Activated CD4-positive, CD25-positive, alpha-beta regulatory T cell treated with anti-CD3 and anti-CD28 coated beads, Interleukin-2, amount 50 U/mL, for 16 hours (primary cell): ENCODE measurements at regions not wholly inside any gene's neighbourhood (a gene's known extent, or its start where the extent isn't known, plus 50 kb on each side); places are given as distances from the start of the nearest gene placed in this dataset.

ENCODE experiments used
- DNase-seq: peaks from one replicate; pipeline ENCODE4 v3.0.0-alpha.2; 2020; ENCODE audit warnings: low read depth, low spot score

DNA sequence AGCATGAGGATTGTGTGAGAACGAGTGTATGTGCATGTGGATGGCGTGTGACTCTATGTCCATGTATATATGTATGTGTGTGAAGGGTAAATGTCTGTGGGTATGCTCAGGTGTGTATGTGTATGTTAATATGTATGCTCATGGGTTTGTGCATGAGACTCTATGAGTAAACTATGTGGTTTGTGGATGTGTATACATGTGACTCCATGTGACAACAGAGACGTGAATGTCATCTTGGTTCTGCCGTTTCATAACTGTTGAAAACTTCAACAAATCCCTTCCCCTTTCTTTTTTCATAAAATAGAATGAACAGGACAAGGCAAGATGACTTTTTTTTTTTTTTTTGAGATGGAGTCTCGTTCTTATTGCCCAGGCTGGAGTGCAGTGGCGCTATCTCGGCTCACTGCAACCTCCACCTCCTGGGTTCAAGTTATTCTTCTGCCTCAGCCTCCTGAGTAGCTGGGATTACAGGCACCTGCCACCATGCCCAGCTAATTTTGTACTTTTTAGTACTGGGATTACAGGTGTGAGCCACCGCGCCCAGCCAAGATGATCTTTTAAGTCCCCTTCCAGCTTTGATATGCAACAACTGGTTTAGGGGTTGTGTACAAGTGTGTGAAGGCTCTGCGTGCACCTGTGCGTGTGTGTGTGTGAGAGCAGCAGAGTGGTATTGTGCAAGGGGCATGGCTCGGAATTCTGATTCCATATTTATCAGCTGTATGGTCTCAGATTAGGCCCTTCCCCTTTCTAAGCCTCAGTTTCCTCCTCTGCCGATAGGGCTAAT lies 106.3 kb downstream of the EBNA1BP2 start:
- DNase-seq: no peak

DNA sequence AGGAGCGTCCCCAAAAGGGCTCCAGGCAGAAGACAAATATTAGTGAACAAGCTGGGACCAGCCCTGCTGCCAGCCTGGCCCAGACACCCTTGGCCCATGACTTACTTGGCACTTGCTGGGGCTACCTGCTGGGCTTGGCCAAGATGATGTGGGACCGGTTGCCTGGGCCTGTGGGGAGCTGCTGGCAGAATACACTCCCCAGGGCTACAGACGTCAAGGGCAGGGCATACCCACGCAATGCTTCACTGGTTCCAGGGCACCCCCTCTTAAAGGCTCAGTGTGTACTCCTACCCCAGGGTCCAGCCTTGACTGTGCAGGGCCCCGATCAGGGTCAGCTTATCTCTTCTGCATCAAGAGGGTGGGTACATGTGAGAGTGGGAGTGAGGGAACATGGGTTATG lies 106.5 kb upstream of the SLC2A1 start:
- no peak for DNase-seq

DNA sequence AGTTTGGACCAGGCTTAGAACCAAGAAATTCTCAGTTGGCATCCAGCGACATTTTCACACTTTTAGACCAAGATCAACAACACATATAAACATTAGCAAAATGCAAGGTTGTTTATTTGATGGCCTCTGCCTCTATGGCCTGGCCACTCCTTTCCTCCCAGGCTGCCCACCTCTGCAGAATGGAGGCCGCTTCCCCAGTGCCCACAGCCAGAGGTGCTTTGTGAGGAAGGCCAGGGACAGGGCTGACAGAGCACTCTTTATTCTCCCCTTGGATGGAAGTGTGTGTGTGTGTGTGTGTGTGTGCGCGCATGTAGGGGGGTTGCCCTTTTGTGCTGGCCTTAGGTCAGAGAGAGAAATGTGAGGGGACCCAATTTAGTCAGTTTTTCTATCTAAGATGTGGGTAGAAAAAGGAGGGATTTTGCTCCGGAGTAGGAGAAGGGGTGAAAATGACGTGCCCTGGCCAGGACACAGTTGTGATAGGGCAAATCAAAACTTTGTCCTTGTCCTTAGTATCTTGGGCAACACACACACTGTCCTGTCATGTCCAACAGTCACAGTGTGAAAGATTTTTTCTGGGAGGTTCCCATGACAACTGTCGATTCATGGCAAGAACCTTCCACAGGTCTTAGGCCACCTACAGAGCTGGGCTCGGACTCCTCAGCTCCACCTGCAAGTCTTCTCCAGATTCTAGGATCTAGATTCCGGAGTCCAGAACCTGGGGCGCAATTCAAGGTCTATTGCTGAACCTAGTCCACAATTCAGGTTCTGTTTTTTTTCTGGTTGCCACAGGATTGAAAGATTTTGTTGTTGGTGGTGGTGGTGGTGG lies 104.9 kb upstream of the SLC2A1 start:
- no peak for DNase-seq

DNA sequence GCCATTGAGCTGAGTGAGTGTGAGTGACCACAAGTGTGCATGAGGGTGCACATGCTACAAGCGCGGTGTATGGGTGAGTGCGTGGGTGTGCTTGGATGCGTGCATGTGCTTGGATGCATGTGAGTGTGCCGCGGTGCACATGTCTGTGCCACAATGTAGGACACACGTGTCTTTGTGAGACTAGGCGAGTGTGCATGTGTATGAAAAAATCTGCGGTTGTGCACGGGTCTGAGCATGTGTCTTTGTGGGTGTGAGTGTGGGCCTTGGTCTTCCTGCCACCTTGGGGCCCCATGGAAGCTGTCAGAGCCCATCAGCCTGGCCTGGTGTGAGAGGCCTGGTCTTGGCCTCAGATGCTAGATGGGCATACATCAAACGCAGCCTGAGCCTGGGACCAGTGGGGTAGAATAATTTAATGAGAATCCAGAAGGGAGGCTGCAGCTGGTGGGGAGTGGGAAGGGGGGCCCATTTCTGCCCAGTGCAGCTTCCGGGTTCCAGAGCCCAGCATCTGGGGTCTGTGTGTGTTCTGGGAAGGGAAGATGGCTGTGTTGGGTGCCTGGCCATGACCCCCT lies 103.9 kb upstream of the SLC2A1 start:
- no peak for DNase-seq

DNA sequence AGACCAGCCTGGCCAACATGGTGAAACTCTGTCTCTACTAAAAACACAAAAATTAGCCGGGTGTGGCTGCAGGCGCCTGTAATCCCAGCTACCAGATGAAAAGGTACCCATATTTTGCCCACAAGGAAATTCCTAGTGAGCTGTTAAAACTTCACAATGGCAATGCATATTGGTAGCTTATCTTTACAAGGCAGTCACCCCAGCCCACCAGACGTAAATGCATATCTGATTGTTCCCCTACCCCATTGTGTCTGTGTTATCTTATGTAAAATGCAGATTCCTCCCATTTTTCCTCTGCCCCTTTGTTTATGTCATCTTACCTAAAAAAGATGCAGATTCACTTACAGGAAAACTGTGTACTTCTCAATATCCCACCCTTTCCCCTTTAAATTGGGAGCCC lies 103.1 kb upstream of the SLC2A1 start:
- no peak for DNase-seq

DNA sequence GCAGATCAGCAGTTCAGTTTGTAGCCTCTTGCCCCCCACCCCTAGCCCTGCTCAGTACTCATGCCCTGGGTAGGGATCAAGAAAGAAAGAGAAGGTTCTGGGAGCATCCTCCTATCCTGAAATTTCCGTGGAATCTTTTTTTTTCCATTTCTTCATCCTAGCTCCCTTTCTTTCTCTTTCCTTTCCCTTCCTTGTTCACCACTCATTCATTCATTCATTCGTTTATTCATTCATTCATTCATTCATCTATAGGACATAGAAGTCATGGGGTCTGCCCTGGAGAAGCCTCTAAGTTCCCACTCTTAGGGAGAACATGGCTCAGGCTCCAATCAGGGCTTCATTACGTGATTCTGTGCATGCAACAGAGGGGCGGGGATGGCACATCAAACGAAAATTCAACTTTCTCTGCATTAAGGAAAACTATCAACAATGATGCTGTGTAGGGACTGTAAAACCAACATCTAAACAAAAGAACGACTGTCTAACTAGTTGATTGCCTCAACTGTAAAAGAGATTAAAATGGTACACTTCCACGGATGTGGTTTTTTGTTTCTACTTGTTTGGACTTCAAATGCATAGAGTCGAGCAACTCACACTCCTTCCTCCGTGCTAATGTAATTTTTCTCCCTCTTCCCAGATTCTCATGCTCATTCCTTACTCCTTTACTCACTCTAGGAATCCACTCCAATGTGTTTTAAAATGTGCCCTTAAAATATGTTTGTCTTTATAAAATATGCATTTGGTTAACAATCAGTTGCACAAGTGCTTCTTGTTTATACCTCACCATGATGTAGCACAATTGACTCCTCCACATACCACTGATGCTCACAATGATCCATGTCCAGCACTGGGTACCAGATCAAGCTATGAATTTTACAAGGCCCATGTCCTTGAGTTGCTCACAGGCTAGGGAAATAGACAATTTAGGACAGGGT lies 101.2 kb upstream of the SLC2A1 start:
- DNase-seq: no peak

DNA sequence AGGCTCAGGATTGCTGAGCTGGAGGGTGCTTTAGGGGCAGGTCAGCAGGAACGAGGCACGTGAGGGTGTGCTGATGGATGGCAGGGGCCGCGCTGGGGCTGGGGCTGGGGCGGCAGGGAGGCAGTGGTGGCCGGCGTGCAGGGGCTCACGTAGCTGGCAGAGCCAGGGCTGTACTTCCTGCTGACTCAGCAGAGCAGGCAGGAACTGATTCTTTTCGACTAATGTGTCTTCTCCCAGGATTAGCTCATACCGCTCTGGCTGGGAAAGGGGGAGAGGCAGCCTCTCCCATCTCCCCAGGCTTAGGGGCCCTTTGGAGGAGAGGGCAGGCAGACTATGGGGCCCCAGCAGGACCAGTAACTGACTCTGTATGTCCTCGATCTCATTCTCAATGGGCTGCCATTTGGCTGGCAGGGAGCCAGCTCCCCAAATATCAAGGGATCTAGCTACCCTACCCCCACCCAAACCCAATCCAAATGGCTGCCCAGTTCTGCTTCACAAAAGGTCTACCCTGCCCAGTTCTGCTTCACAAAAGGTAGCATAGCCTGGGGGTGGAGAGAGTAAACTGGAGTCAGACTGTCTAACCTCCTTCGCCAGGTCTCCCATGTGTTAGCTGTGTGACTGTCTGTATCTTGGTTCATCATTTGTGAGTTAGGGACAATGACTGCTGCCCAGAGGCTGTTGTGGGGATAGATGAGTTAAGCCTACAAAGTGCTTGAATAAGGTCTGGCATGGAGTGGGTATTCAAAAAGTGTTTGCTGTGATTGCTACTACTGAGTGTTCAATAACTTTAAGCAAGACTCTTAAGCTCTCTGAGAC lies 100.1 kb upstream of the SLC2A1 start:
- DNase-seq: no peak

DNA sequence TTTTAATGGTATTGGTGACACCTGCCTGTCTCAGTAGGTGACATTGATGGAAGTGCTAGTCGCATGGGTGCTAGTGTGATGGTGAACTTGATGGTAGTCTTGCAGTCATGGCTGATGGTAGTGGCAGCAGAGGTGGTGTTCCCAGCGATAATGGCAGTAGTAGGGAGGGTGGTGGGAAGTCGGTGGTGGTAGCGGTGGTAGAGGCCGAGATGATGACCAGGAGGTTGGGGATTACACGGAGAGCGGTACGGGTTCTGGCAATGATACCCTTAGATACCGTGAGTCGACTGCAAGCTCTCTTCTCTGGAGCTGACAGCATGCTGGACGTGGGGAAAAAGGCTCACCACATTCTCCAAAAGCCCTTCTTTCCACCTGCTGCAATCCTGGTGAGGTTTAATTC lies 99.4 kb upstream of the SLC2A1 start:
- DNase-seq: no peak

DNA sequence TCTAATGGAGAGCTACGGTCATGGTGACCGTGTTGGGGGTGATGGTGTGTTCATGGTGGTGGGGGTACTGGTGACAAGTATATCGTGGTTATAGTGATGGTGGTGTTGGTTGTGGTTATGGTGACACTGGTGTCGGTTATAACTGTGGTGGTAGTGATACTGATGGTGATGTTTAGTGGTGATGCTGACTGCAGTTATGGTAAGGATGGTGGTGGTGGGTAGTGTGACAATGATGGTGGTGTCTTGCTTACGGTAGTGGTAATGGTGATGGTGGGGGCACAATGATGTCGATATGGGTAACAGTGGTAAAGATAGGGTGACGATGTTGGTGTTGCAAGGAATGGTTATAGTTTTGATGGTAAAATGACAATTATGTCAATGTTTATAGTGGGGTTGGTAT lies 98.9 kb upstream of the SLC2A1 start:
- no peak for DNase-seq

DNA sequence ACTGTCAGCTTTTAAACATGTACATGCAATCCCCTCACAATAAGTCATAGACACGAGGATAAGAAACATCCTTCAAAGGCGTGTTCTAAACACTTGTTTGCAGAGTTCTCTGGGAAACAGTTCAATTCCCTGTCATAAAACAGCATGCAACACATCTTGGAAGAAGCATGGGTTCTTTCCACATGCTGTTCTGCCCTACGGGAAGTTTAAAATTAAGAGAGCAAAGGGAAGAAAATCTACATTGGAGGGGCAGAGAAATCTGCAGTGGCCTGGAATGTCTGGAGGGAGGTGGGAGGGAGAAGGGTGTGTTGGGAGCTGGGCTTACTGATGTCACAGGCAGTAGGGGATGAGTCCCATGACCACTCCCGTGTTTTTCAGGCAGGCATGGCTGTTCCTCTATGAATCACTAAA lies 98.3 kb upstream of the SLC2A1 start:
- no peak for DNase-seq

DNA sequence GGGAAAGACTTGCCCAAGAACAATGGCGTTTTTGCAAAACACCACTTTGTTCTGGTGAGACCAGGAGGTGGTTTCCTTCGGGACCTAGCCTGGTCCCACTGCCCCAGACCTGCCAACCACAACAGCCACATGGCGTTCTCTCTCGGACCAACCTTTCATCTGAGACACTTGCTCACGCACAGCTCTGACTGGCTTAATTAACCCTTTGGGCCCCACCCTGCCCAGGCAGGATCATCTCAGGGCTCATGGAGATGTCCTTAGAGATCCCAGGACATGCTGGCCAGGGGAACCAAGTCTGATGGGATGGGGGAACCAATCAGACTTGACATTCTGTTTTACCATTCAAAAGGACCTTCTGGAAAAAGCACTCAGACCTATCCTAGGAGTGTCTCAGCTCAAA lies 97.8 kb upstream of the SLC2A1 start:
- DNase-seq: no peak

DNA sequence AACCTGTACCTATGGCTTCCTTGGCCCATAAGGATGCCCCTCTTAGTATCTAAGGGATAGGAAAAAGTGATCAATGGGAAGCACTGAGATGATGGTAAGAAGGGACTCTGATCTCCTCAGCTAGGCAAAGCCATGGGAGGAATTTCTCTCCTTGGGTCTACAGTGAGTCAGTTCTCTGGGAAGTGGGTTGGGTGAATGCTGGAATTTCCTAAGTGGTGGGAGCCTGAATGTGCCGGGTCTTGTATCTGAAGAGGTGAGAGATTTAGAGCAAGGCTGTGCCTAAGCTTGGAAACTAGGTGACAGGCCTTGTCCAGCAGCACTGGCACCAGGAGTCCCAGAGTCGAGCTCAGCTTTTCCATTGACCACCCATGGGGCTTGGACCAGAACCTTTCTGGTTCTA lies 96.3 kb upstream of the SLC2A1 start:
- no peak for DNase-seq

DNA sequence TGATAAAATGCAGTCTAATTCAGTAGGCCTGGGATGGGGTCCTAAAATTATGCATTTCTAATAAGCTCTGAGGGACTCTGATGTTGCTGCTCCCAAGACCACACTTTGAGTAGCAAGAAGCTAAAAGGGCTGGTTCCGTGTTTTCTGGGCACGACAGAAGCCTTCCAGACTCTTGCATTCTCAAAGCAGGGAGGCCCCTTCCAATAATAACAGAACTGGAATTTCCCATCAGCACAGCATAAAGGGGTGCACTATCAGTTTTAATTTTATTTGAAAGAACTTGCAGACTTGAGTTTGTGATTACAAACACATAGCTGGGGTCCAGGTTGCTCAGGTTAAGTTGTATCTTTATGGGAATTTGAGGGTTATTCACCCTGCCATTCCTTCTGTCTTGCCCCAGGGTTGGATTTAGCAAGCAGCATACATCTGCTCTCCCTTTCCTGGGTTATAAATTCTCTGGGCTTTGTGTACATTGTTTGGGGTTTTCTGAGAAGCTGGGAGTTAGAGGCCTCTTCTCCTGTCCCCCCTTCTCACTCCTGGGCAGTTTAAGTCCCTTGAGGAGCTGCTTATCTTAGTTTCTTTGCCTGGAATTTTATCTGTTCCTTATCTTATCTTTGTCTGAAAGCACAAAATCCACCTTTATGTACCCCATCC lies 94.2 kb upstream of the SLC2A1 start:
- no peak for DNase-seq

DNA sequence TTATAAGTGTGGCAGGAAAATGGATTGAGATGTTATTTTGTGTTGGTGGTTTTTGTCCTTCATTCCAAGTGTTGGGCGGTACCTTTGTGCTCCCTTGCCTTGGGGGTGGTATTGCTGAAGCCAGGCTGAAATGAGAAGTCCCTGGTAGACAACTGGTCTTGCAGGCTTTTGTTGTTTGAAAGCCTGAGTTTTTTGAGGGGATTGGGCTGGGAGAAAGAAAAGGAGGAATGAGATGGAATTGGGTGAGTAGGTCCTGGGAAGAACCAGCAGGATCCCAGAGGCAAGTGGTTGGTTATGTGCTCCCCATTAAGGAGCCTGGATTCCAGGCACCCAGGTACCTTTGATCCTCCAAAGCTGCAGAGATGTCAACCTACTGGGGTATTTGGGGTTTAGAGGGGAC lies 93.7 kb upstream of the SLC2A1 start:
- no peak for DNase-seq

DNA sequence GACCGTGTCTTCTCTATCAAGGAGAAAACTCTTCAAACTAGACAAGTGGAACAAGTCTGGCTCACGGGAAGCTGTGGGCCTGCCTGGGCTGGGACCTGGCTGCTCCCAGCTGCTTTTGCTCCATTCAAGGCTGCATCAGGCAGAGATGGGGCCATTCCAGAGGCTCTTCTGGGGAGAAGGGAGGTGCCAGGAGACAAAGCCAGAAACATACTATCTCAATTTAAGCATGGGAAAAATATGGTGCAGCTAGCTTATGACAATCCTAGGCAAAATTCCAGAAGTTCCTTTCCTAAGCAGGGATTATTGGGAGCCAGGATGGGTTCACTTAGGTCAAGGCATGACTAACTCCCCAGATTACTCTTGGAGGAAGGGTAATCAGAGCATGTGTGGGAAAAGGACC lies 90.8 kb upstream of the SLC2A1 start:
- DNase-seq: no peak

DNA sequence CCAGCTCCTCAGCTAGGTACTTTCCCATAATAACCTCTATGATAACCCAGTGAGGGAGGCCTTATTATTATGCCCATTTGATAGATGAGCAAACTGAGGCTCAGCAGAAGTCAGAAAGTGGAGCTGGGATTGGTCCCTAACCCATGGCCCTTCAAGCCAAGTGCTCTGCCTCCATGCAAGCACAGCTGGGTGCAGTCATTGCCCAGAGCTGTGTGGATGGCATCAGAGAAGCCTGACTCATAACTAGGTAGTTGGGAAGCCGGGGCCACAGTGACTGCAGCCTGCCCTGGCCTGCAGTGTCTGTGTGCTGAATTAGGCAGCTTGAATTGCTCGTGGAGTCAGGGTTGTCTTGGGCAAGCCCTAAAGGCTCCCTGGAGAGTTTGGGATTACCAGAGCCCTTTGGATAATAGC lies 89.9 kb upstream of the SLC2A1 start:
- DNase-seq: no peak

DNA sequence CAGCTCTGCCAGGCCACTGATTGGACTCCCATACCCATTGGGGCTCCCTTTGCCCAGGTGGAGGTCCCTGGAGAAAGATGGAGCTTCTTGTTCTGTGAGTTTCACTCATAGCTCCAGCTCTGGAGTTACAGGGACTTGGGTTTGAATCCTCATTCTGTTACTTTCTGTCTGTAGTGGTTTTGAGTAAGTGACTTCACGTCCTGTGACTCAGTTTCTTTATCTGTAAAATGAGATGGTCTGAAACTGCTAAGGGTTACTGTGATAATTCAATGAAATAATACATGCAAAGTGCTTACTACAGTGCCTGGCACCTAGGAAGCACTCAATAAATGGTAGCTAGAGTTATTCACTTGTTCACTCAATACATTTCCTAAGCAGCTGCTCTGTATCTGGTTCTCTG lies 88.5 kb upstream of the SLC2A1 start:
- no peak for DNase-seq

DNA sequence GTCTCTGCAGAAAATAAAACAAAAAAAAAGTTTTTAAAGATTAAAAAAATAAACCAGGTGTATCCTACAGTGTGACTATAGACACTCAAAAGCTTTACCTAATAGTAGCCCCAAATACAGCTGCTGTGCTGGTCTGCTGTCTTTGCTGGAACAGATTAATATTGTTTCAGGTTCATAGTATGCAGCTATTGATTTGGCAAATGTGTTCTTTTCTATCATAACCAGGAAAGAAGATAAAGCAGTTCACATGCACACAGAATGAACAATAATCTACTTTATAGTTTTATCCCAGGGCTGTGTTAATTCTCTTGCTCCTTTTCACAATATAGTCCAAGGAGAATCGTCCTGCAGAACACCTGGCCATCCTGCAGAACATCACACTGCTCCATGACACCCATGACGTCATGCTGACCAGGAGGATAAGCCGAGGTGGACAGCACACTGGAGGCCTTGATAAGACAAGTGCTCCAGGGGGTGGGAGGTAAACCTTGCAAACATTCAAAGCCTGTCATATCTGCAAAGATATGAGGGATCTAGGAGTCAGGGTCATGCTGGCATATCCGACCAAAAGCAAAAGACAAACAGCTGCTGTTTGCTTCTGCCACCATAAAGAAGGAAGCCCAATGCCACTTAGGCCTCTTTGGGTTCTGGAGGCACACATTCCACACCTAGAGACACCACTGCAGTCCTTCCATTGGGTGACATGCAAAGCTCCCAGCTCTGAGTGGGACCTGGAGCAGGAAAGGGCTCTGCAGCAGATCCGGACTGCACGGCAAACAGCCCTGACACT lies 86.1 kb upstream of the SLC2A1 start:
- DNase-seq: no peak

DNA sequence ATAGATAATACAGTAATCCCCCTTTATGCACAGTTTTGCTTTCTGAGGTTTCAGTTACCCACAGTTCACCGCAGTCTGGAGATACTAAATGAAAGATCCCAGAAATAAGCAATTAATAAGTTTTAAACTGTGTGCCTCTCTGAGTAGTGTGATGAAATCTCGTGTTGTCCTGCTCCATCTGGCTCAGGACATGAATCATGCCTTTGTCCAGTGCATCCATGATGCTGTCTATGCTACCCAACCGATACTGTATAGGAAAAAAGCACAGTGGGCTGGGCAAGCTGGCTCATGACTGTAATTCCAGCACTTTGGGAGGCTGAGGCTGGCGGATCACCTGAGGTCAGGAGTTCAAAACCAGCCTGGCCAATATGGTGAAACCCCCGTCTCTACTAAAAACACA lies 85.0 kb upstream of the SLC2A1 start:
- DNase-seq: no peak
